ENCODE measurements at regions not wholly inside any gene's neighbourhood (a gene's known extent, or its start where the extent isn't known, plus 50 kb on each side); places are given as distances from the start of the nearest gene placed in this dataset.

DNA sequence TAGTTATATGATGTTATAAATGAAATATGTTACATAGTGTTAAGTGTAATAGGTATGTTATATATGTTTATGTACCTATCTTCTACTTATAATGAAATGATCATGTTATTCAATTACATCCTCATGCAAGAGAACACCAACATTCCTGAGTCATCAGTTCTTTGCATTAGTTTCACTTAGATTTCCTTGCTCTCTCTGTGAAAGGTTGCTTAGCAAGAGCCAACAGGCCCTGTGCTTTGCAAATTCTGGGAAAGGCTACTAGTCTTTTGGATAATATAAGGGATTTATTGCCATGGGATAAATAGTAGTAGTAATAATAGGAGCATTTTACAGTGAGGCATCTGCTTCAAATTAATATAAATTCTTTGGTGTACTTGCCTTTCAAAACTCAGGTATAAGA lies 274.8 kb downstream of the SP3 start:
- Mint-ChIP-seq H3K27me3 (peaks cover 3% of the 10 kb centered on the region), H3K4me3 (no peak overlapping the region), H3K27ac (no peak overlapping the region), H3K9me3 (no peaks in the 10 kb centered on the region), H3K4me1 (no peaks in the 10 kb centered on the region), H3K36me3 (ENCODE audit: low read depth) (no peaks in the 10 kb centered on the region)
- no peak for ATAC-seq (replicated peaks)

- no peaks in the 10 kb centered on the region for H3K36me3 Mint-ChIP-seq (ENCODE audit: low read depth)
- H3K4me3 Mint-ChIP-seq = no peak overlapping the region
- ATAC-seq (replicated peaks) = no peak
- peaks cover 3% of the 10 kb centered on the region for H3K27me3 Mint-ChIP-seq
- no peak overlapping the region for H3K27ac Mint-ChIP-seq
- H3K4me1 Mint-ChIP-seq = no peaks in the 10 kb centered on the region
- no peaks in the 10 kb centered on the region for H3K9me3 Mint-ChIP-seq
Measured at GRCh38 chr2:173692068-173692467, 273.1 kb downstream of the SP3 start.

GRCh38 chr2:173693044-173693589 lies 272.1 kb downstream of the SP3 start:
- ATAC-seq (replicated peaks) = no peak
- no peak overlapping the region for H3K4me3 Mint-ChIP-seq
- H3K27me3 Mint-ChIP-seq = peaks cover 3% of the 10 kb centered on the region
- no peaks in the 10 kb centered on the region for H3K9me3 Mint-ChIP-seq
- H3K36me3 Mint-ChIP-seq (ENCODE audit: low read depth) = no peaks in the 10 kb centered on the region
- H3K4me1 Mint-ChIP-seq = no peaks in the 10 kb centered on the region
- H3K27ac Mint-ChIP-seq = no peak overlapping the region

DNA sequence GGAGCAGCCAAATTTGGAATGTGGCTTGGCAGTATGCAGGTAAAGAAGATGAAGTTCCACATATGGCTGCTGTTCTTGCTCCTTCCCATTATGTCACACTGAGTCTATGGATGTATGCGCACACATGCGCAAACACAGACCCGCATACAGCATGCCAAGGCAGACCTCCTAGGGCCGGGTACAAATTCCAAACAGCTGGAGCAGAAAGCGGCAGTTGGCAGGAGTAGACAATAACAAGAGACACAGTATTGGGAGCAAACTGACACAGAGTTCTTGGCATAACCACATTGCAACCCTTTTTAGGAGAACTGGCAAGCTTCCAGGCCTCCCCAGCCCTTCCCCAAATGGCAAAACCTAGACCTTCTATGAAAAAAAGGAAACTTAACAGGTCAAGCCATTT lies 268.9 kb downstream of the SP3 start:
- Mint-ChIP-seq H3K4me3 (no peak overlapping the region), H3K4me1 (no peaks in the 10 kb centered on the region), H3K27ac (no peak overlapping the region), H3K36me3 (ENCODE audit: low read depth) (no peaks in the 10 kb centered on the region), H3K27me3 (no peaks in the 10 kb centered on the region), H3K9me3 (no peaks in the 10 kb centered on the region)
- ATAC-seq (replicated peaks) = no peak

GRCh38 chr2:173697929-173698328 lies 267.2 kb downstream of the SP3 start:
- no peak overlapping the region for H3K4me3 Mint-ChIP-seq
- H3K36me3 Mint-ChIP-seq (ENCODE audit: low read depth) = no peaks in the 10 kb centered on the region
- no peak for ATAC-seq (replicated peaks)
- H3K27ac Mint-ChIP-seq = no peak overlapping the region
- H3K4me1 Mint-ChIP-seq = no peaks in the 10 kb centered on the region
- no peaks in the 10 kb centered on the region for H3K27me3 Mint-ChIP-seq
- no peaks in the 10 kb centered on the region for H3K9me3 Mint-ChIP-seq

- H3K9me3 Mint-ChIP-seq = no peaks in the 10 kb centered on the region
- H3K27ac Mint-ChIP-seq = no peak overlapping the region
Measured at GRCh38 chr2:173705656-173706055, 259.5 kb downstream of the SP3 start.

DNA sequence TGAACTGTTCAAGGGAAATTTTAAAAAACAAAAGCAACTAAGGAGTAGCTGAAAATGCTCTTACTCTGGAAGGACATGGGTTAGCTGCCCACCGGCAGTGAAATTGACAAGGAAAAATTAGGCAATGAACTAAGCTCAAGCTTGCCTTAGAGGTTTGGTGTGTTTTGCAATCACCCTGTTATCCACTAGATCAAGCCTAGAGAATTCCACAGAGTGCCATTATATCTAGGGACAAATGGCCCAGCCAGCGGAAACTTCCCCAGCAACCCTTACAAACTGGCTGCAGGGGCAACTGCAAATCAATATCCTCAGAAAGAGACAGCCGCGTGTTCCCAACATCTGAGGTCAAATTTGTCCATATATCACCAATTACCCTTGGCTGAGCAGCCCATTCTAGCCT lies 258.2 kb downstream of the SP3 start:
- Mint-ChIP-seq H3K4me1 (no peaks in the 10 kb centered on the region), H3K4me3 (no peak overlapping the region), H3K27ac (no peak overlapping the region), H3K36me3 (ENCODE audit: low read depth) (no peaks in the 10 kb centered on the region), H3K27me3 (peaks cover 4% of the 10 kb centered on the region), H3K9me3 (no peaks in the 10 kb centered on the region)
- ATAC-seq (replicated peaks) = no peak

More at GRCh38 chr2:173705656-173706055, 259.5 kb downstream of the SP3 start:
- Mint-ChIP-seq H3K27me3 (peaks cover 4% of the 10 kb centered on the region), H3K36me3 (ENCODE audit: low read depth) (no peaks in the 10 kb centered on the region), H3K4me1 (no peaks in the 10 kb centered on the region), H3K4me3 (no peak overlapping the region)
- ATAC-seq (replicated peaks) = no peak

- Mint-ChIP-seq H3K27me3 (peaks cover 4% of the 10 kb centered on the region), H3K36me3 (ENCODE audit: low read depth) (no peaks in the 10 kb centered on the region), H3K4me3 (no peak overlapping the region), H3K4me1 (no peaks in the 10 kb centered on the region), H3K9me3 (no peaks in the 10 kb centered on the region), H3K27ac (no peak overlapping the region)
- ATAC-seq (replicated peaks) = no peak
Measured at GRCh38 chr2:173708806-173709205, 256.4 kb downstream of the SP3 start.

DNA sequence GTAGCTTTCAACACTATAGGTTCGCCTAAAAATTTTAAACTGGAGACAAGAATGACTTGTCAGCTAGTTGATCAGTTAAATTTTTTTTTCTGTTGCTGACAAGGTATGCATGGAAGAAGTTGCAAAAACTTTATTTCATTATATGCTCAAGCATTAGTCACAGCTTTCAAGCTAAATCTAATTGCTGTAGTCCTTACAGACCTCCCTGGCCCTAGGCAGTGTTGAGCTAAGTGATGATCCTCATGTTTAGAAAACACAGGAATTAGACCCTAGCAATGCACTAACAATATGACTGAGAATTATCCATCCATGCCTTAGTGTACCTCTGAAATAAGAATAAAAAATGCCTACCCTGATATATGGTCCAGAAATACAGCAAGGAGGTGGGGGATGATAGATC lies 253.4 kb downstream of the SP3 start:
- H3K27ac Mint-ChIP-seq = no peak overlapping the region
- no peaks in the 10 kb centered on the region for H3K9me3 Mint-ChIP-seq
- no peak for ATAC-seq (replicated peaks)
- no peaks in the 10 kb centered on the region for H3K4me1 Mint-ChIP-seq
- H3K4me3 Mint-ChIP-seq = no peak overlapping the region
- no peaks in the 10 kb centered on the region for H3K36me3 Mint-ChIP-seq (ENCODE audit: low read depth)
- peaks cover 9% of the 10 kb centered on the region for H3K27me3 Mint-ChIP-seq

GRCh38 chr2:173713904-173714555 lies 251.1 kb downstream of the SP3 start:
- ATAC-seq (replicated peaks) = no peak
- Mint-ChIP-seq H3K36me3 (ENCODE audit: low read depth) (no peaks in the 10 kb centered on the region), H3K9me3 (no peaks in the 10 kb centered on the region), H3K27ac (no peak overlapping the region), H3K27me3 (peaks cover 20% of the 10 kb centered on the region), H3K4me1 (no peaks in the 10 kb centered on the region), H3K4me3 (no peak overlapping the region)

DNA sequence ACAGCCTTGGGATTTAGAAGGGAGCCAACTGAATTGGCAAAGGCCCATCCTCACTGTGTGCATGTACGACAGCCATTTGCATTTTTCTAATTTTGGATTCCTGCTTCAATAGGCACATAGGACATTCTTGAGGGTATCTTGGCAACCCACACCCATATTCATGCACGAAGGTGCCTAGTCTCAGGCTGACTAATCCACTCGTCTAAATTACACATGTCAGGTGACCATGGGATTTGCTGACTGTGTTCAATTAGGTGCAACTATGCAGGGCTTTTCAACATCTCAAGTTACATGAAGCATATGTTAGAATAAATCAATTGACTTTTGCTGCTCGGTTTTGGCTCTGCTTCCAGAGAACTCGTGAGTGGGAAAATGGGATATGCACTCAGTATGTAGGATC lies 249.7 kb downstream of the SP3 start:
- Mint-ChIP-seq H3K9me3 (no peaks in the 10 kb centered on the region), H3K4me3 (no peak overlapping the region), H3K27me3 (peaks cover 22% of the 10 kb centered on the region), H3K36me3 (ENCODE audit: low read depth) (no peaks in the 10 kb centered on the region), H3K27ac (no peak overlapping the region), H3K4me1 (no peaks in the 10 kb centered on the region)
- ATAC-seq (replicated peaks) = no peak

- ATAC-seq (replicated peaks) = no peak
- H3K27me3 Mint-ChIP-seq = peaks cover 32% of the 10 kb centered on the region
- H3K4me3 Mint-ChIP-seq = no peak overlapping the region
- no peak overlapping the region for H3K27ac Mint-ChIP-seq
- no peaks in the 10 kb centered on the region for H3K4me1 Mint-ChIP-seq
- no peaks in the 10 kb centered on the region for H3K9me3 Mint-ChIP-seq
- H3K36me3 Mint-ChIP-seq (ENCODE audit: low read depth) = no peaks in the 10 kb centered on the region
Measured at GRCh38 chr2:173716458-173717052, 248.6 kb downstream of the SP3 start.

DNA sequence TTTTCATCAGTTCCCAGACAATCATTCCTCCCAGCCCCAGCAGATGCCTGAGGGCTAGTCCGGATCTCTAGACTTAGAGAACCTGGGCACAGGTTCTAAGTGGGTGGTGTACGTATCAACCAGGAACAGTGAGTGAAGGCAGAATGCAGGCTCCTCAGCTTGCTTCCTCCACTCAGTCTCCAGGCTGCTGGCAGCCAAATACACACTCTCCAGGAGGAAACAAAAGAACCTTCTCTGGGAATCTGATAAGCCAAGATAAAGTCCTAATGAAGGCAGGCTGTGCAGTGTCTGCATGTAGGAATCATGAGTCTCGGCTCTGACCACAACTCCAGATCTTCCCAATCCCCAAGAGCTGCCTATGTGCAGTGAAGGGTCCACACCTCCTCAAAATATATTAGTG lies 245.7 kb downstream of the SP3 start:
- H3K9me3 Mint-ChIP-seq = no peaks in the 10 kb centered on the region
- H3K27ac Mint-ChIP-seq = no peak overlapping the region
- no peak for ATAC-seq (replicated peaks)
- H3K36me3 Mint-ChIP-seq (ENCODE audit: low read depth) = no peaks in the 10 kb centered on the region
- H3K27me3 Mint-ChIP-seq = peaks cover 50% of the 10 kb centered on the region
- H3K4me3 Mint-ChIP-seq = no peak overlapping the region
- no peaks in the 10 kb centered on the region for H3K4me1 Mint-ChIP-seq

DNA sequence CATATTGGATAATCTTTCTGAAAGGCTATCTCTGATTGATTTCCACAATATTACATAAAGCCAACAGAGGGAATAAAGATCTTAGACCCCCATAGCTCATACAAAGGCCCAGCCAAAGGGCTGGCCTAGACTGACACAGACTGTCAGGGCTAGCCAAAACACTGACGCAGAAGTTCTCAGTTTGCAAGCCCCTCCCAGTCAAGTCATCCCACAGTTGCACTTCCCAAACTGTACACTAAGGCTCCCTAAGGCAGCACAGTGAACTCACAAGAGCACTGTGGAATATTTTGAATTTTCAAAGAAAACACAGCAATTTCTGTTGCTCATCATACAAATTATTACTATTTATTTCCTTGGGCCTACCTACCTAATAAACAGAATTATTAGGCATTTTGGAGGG lies 244.9 kb downstream of the SP3 start:
- no peak for ATAC-seq (replicated peaks)
- Mint-ChIP-seq H3K4me1 (no peaks in the 10 kb centered on the region), H3K36me3 (ENCODE audit: low read depth) (no peaks in the 10 kb centered on the region), H3K4me3 (no peak overlapping the region), H3K27ac (no peak overlapping the region), H3K27me3 (peaks cover 47% of the 10 kb centered on the region), H3K9me3 (no peaks in the 10 kb centered on the region)

GRCh38 chr2:173734797-173735196 lies 230.4 kb downstream of the SP3 start:
- Mint-ChIP-seq H3K36me3 (ENCODE audit: low read depth) (no peaks in the 10 kb centered on the region), H3K9me3 (peaks cover 4% of the 10 kb centered on the region), H3K4me3 (no peak overlapping the region), H3K27me3 (no peaks in the 10 kb centered on the region), H3K4me1 (no peaks in the 10 kb centered on the region), H3K27ac (no peak overlapping the region)
- no peak for ATAC-seq (replicated peaks)
